Endodermal cell (in vitro differentiated cells): ENCODE measurements at regions not wholly inside any gene's neighbourhood (a gene's known extent, or its start where the extent isn't known, plus 50 kb on each side); places are given as distances from the start of the nearest gene placed in this dataset.

ENCODE experiments used
- DNase-seq: peaks from one replicate; pipeline ENCODE4 v3.0.0-alpha.2; 2017
- H3K27ac ChIP-seq: 2 replicates; pipeline ENCODE4 v1.5.1; 2013; ENCODE audit warnings: mild to moderate bottlenecking, low read depth, low read length, moderate library complexity
- H3K27me3 ChIP-seq: 2 replicates; pipeline ENCODE4 v1.6.1; 2013; ENCODE audit warnings: mild to moderate bottlenecking, low read length, moderate library complexity; ENCODE audit not compliant: insufficient read depth, control insufficient read depth, poor library complexity, severe bottlenecking
- H3K36me3 ChIP-seq: 2 replicates; pipeline ENCODE4 v1.7.0; 2013; ENCODE audit warnings: mild to moderate bottlenecking, low read length, moderate library complexity; ENCODE audit not compliant: control insufficient read depth, insufficient read depth
- H3K4me1 ChIP-seq: one replicate; pipeline ENCODE4 v1.7.0; 2013; ENCODE audit warnings: low read length; ENCODE audit not compliant: control insufficient read depth, insufficient read depth
- H3K4me3 ChIP-seq: 2 replicates; pipeline ENCODE4 v1.5.1; 2013; ENCODE audit warnings: mild to moderate bottlenecking, low read length, moderate library complexity
- H3K9ac ChIP-seq: 2 replicates; pipeline ENCODE4 v1.6.1; 2013; ENCODE audit warnings: mild to moderate bottlenecking, low read length, moderate library complexity; ENCODE audit not compliant: poor library complexity, severe bottlenecking; ENCODE audit errors: extremely low read depth
- H3K9me3 ChIP-seq: 2 replicates; pipeline ENCODE4 v1.6.1; 2013; ENCODE audit warnings: mild to moderate bottlenecking, low read length, moderate library complexity; ENCODE audit not compliant: control insufficient read depth
- H3K27ac Mint-ChIP-seq: 2 replicates; pipeline ENCODE4 v1.8.0; 2020; ENCODE audit warnings: mixed read lengths
- H3K27me3 Mint-ChIP-seq: 2 replicates; pipeline ENCODE4 v1.8.0; 2021; ENCODE audit warnings: mild to moderate bottlenecking, mixed read lengths; ENCODE audit not compliant: insufficient read depth
- H3K36me3 Mint-ChIP-seq: 2 replicates; pipeline ENCODE4 v1.8.0; 2020; ENCODE audit warnings: low read depth, mixed read lengths
- H3K4me1 Mint-ChIP-seq: 2 replicates; pipeline ENCODE4 v1.8.0; 2020; ENCODE audit warnings: mixed read lengths
- H3K4me3 Mint-ChIP-seq: 2 replicates; pipeline ENCODE4 v1.8.0; 2020; ENCODE audit warnings: mild to moderate bottlenecking, moderate library complexity, mixed read lengths
- H3K9me3 Mint-ChIP-seq: 2 replicates; pipeline ENCODE4 v1.8.0; 2020; ENCODE audit warnings: mild to moderate bottlenecking, mixed read lengths
- CTCF ChIP-seq: fragments of 200-600 bp; sonication (generic); conservative IDR thresholded peaks from 2 replicates; pipeline ENCODE4 v1.5.0; 2021; ENCODE audit warnings: antibody characterized with exemption, mild to moderate bottlenecking
- WGBS, 2 experiments: methylation state at CpG; one replicate each; pipeline versions ENCODE4 v1.1.5 to v1.1.7; 2013; ENCODE audit warnings: missing lambda C conversion rate in 2 of 2, mixed read lengths in 1 of 2; ENCODE audit not compliant: insufficient coverage in 1 of 2, insufficient read length in 1 of 2; 5-methylcytosine and 5-hydroxymethylcytosine counted together

- no peak for TF ChIP-seq CTCF
- no peak for DNase-seq
- H3K27me3 ChIP-seq: no peaks in the 10 kb centered on the region
- Mint-ChIP-seq H3K9me3 (peaks cover 22% of the 10 kb centered on the region), H3K4me1 (no peaks in the 10 kb centered on the region), H3K36me3 (no peaks in the 10 kb centered on the region), H3K27ac (no peak overlapping the region), H3K27me3 (peaks cover 6% of the 10 kb centered on the region), H3K4me3 (no peak overlapping the region)
- WGBS, 2 experiments: 85 to 100% methylated on average over 1 of the region's 1 CpG
- H3K9ac ChIP-seq: no peak overlapping the region
- H3K27ac ChIP-seq: no peak overlapping the region
- no peak overlapping the region for H3K4me3 ChIP-seq
- H3K9me3 ChIP-seq: no peaks in the 10 kb centered on the region
- no peaks in the 10 kb centered on the region for H3K36me3 ChIP-seq
- no peaks in the 10 kb centered on the region for H3K4me1 ChIP-seq
Observed at GRCh38 chr11:19587979-19588378, 124.7 kb upstream of the NAV2 start.

GRCh38 chr11:19580646-19581045 lies 132.0 kb upstream of the NAV2 start:
- H3K9me3 ChIP-seq: no peaks in the 10 kb centered on the region
- no peak for TF ChIP-seq CTCF
- no peak overlapping the region for H3K4me3 ChIP-seq
- no peak for DNase-seq
- H3K4me1 ChIP-seq: no peaks in the 10 kb centered on the region
- Mint-ChIP-seq H3K36me3 (no peaks in the 10 kb centered on the region), H3K27me3 (peaks cover 6% of the 10 kb centered on the region), H3K4me1 (peaks cover 16% of the 10 kb centered on the region), H3K9me3 (peaks cover 7% of the 10 kb centered on the region), H3K4me3 (no peak overlapping the region), H3K27ac (no peak overlapping the region)
- no peak overlapping the region for H3K27ac ChIP-seq
- H3K9ac ChIP-seq: no peak overlapping the region
- H3K27me3 ChIP-seq: no peaks in the 10 kb centered on the region
- 100% methylated on average over 1 of the region's 1 CpG for WGBS, 2 experiments
- no peaks in the 10 kb centered on the region for H3K36me3 ChIP-seq

GRCh38 chr11:19579957-19580356 lies 132.7 kb upstream of the NAV2 start:
- 95 to 100% methylated on average over 3 to 5 of the region's 5 CpGs for whole genome bisulfite sequencing, 2 experiments
- DNase-seq: no peak
- Histone ChIP-seq H3K27me3 (no peaks in the 10 kb centered on the region), H3K36me3 (no peaks in the 10 kb centered on the region), H3K4me1 (no peaks in the 10 kb centered on the region), H3K4me3 (no peak overlapping the region), H3K9me3 (no peaks in the 10 kb centered on the region), H3K27ac (no peak overlapping the region), H3K9ac (no peak overlapping the region)
- peaks cover 5% of the 10 kb centered on the region for H3K27me3 Mint-ChIP-seq
- H3K4me3 Mint-ChIP-seq: no peak overlapping the region
- H3K27ac Mint-ChIP-seq: no peak overlapping the region
- peaks cover 16% of the 10 kb centered on the region for H3K4me1 Mint-ChIP-seq
- H3K36me3 Mint-ChIP-seq: no peaks in the 10 kb centered on the region
- TF ChIP-seq CTCF: no peak
- H3K9me3 Mint-ChIP-seq: peaks cover 1% of the 10 kb centered on the region
